ENCODE measurements at regions not wholly inside any gene's neighbourhood (a gene's known extent, or its start where the extent isn't known, plus 50 kb on each side); places are given as distances from the start of the nearest gene placed in this dataset.

DNA sequence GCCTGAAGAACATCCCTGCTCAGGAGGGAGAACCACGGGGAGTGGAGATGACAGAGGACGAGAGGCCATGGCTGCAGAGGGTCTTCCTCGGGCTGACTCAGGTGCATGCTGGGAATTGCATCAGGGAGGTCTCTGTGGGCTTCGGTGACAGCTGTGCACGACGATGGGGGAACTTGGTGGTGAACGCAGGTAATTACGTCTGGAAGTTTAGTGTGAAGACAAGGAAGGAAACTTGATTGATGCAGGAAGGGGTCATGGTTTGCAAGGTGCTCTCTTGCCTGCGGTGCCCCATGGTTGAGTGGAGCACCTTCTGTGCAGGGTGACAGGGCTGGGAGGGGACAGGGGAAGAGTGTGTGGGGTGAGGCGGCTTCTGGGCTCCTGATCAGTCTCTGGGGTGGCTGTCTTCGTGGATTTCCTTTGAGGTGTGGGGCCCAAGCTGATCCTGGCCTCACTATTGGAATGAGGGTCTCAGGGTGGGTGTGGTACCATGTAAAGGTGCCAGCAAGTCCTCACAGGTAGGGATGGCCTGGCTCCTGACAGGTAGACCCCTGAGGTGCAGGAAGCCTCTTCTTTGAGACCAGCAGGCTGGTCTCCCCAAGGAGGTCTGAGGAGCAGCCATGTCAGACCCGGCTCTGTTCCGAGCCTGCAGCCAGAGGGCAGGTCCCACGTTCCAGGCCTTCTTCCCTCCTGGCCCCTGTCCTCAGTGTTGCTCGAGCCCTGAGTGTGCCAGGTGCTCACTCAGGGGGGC, 1020.1 kb downstream of the TBC1D22A start:
- DNase-seq: no peak

DNA sequence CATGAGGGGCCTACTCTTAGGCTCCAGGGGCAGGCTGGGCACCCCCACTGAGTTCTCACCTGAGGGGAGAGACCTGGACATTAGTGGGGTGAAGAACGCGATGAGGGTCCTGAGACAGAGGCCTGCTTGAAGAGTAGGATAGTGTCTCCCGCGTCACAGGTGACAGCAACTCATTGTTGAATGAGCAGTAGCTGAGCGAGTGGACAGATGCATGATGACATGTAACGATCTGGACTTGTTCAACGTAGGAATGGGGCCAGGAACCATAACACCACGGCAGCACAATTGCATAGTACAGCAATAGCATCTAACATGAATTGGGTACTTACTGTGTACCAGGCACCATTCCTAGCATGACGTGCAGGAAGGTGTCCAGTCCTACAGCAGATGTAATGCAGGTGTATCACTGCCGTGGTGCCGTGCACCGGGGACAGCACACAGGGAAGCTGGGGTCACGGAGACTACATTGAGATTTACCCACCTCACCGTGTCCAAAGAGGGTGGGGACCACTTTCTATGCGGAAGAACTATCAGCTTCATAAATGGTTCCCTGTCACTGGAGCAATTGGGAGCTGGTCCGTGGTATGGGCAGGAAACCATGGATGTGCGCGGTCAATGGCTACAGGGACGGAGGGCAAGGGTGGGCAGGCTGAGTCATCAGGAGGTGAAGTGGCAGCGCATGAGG, 1019.1 kb downstream of the TBC1D22A start:
- no peak for DNase-seq

DNA sequence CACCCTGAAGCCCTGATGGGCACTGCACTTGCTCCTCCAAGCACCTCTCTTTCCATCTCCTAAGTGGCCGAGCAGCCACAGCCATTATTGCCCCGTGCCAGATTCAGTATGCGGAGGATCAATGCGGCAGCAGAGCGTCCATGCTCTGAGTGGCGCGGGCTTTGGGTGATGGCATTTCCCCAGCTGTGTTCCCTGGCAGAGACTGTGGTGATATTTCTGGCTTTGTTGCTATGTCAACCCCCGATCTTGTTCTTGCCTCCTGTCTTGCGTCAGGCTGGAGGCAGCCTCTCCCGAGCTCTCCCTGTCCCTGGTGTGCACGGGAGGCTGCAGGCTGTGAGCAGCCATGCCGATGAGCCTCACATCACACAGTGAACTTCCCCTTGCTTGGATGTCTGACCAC, 1018.6 kb downstream of the TBC1D22A start:
- DNase-seq: no peak

DNA sequence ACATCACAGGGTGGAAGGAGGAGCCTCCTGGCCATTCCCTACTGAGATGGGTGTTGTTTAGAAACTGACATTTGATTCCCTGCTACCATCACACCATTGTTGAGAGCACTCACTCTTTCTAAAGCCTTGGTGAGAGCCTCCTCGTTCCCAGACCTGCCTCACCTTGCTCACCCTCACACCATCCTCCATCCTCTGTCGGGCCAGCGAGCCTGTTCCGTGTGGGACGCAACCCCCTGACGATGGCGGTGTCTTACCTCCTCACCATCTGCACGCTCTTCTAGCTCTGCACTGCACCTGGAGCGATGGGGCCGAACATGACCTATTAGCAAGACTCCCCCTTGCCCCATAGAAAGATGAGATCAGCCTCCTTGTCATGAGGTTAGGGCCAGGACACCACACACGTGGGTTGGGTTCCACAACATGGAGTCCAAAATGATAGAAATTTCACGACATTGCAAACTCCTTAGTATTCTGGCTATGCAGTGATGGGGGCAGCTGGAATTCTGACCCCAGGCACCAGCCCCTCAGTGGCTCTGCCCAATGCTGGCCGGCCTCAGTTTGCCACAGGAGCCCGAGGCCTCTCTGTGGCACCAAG, 1017.9 kb downstream of the TBC1D22A start:
- DNase-seq: no peak

DNA sequence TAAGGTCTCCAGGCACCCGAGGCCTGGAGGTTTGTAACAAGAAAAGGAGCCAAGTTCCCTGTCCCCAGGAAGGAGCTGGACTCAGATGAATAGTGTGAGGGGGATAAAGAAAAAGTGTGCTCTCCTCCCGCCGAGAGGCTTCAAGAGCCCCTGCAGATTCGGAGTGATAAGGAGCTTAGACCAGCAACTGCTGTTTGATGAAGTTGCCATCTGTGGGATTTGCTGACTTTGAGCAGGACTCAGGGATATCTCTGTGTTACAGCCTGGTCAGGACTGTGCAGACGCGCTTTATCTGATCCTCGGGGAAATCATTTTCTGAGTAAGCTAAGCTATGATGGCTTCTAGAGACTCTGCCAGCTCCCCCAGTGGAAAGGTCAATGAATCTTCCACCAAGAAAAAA, 1017.0 kb downstream of the TBC1D22A start:
- DNase-seq: no peak

DNA sequence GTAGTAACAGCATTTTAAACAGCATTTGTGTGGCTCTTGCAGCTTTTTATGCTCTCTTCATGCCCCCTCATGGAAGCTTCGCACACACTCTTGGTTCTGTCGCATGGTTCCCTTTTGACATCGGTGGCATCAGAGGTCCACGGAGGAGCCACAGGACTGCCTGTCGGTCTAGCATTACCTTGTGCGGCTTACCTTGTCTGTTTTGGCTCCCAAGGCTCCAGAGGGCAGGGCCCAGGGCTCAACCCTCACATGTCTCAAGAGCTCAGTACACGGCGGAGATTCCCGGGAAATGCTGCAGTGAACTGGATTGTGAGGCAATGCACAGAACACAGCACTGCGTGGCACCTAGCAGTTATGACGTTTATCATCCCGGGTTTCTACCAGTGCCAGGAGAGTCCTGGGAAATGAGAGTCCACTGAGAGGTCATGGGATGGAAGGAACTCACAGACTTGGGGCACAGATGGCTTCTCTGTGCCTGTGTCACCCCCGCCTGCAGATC, 1015.8 kb downstream of the TBC1D22A start:
- DNase-seq: no peak

DNA sequence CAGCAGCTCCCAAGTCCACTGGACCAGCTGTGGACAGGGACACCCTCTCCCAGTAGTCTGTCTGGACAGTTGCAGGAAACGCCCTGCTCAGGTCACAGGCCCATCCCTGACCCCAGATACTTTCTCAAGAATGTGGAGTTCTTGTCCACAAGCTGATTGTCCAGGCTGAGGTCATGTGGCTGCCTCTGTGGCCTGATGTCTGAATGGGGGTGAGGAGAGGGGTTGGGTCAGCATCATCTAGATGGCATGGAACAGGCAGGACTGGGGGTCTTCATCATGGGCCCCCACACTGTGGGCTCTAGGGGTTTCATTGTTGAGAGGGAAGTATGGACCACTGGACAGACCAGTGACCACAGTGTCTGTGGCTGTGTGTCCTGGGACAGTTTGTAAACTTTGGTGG, 1015.0 kb downstream of the TBC1D22A start:
- DNase-seq: no peak

DNA sequence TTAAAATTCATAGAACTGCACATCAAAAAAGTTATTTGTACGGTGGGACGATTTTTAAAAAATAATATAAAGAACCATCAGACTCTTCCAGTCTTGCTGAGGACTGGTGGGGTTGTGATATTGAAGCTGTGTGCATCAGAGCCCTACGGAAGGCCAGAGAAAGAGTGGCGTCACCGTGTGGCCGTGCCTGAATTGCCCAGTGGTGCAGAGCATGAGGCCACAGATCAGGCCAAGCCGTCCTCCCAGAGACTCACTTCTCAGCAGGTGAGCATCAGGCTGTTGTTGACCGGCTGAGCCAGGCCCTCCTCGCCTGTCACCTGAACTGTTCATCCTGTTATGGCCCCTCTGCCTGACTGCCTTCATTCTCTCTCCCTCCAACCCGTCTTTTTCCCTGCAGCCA, 1013.9 kb downstream of the TBC1D22A start:
- no peak for DNase-seq

DNA sequence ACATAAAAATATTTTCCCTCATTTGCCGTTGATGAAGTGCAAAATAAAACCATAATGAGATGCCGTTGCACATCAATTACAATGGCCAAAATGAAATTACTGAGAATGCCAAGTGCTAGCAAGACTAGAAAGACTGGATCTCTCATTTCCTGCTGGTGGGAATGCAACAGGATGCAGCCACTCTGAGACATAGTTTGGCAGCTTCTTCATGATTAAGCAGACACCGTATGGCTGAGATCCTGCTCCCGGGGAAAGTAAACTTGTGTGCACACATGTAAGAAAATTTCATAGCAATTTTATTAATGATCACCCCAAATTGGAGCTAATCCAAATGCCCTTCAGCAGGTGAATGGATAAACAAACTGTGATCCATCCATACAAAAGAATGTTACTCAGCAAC, 1013.2 kb downstream of the TBC1D22A start:
- DNase-seq: no peak

DNA sequence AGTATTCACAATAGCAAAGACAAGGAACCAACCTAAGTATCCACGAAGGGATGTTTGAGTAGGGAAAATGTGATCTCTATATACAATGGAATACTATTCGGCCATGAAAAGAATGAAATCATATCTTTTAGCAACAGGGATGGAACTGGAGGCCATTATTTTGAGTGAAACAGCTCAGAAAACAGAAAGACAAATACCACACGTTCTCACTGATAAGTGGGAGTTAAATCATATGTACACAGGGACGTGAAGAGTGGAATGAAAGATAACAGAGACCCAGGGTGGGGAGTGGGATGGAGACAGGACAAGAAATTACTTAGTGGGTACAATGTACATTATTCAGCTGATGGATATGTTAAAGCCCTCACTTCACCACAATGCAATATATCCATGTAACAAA, 1012.7 kb downstream of the TBC1D22A start:
- no peak for DNase-seq

DNA sequence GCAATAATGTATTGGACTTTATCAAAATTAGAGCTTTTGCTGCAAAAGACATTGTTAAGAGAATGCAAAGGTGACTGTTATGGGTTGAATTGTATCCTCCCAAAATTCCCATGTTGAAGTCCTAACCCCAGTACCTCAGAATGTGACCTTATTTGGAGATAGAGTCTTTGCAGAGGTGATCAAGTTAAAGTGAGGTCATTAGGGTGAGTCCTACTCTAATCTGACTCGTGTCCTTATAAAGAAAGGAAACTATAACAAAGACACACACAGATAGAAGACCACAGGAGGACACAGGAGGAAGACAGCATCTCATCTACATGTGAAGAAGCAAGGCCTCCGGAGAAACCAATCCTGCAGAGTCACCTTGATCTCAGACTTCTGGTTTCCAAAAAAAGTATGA, 1011.2 kb downstream of the TBC1D22A start:
- no peak for DNase-seq

DNA sequence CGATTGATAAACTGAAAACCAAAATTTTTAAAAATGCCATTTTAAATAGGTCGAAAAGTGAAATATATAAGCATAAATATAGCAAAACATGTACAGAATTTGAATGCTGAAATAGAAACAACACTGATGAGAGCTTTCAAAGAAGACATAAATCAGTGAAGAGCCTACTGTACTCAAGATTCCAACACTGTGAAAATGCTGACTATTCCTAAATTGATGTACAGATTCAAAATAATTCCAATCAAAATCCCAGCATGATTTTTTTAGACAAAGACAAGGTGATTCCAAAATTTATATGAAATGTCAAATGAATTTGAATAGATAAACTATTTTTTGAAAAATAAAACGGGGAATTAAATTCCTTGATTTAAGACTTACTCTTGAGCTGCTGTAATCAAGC, 1010.4 kb downstream of the TBC1D22A start:
- DNase-seq: no peak

DNA sequence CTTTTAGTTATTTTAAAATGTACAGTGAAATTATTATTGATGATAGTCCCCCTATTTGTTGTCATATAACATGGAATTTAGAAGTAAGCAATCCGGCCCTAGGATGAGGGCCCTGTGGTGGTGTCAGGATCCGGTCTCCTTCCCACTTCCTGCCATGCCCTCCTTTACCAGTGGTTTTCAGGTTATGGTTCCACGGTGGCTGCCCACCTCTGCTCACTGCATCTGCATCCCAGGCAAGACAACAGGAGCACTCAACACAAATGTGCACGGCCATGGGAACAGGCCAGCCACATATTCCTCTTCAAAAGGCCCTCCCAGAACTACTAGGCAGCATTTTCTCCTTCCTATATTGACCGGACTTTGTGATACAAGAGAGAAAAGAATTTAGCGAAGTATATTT, 1007.2 kb downstream of the TBC1D22A start:
- no peak for DNase-seq

DNA sequence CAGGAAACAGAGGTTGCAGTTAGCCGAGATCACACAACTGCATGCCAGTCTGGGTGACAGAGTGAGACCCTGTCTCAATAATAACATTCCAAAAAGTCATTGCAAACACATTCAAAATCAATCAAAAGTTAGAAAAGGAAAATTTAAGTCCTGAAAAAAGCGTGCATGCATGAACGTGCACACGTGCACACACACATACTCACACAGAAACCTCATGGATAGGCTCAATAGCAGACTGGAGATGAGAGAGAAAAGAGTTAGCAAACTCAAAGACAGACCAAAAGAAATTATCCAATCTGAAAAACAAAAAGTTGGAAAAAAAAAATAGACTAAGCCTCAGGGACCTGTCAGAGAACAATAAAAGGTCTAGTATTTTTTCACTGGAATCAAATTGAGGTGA, 1005.6 kb downstream of the TBC1D22A start:
- DNase-seq: no peak

DNA sequence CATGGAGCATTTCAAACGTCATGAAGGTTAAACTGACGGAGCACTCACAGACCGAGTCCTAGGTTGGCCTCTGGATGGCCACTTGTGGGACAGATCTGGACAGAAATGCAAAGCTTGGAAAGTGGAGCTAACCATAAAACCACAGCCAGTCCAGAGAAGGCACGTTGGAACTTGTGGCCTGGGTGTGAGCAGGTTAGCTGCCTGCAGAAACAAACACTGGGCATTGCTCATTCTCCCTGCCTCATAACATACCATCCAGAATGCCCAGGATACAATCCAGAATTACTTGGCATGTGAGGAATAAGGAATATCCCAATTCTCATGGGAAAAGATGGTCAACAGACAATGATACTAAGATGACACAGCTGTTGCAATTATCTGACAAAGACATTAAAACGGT, 1005.0 kb downstream of the TBC1D22A start:
- DNase-seq: no peak

DNA sequence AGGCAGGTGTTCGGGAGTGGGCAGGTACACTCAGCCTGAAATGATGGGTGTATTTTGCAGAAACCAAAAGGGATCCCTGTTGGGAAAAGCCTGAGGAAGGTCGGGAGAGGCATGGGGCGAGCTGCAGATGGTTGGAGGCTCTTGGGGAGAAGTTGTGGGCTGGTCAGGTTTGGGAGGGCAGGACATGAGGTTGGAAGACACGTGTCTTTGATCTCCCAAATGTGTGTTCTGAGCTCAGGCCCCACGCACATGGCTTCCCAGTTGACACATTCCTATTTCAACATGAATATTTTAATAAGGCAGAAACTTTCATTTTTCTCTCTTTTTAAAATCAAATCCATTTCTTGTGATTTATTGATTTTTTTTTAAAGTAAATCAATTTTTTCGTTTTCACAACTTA, 1003.3 kb downstream of the TBC1D22A start:
- no peak for DNase-seq

DNA sequence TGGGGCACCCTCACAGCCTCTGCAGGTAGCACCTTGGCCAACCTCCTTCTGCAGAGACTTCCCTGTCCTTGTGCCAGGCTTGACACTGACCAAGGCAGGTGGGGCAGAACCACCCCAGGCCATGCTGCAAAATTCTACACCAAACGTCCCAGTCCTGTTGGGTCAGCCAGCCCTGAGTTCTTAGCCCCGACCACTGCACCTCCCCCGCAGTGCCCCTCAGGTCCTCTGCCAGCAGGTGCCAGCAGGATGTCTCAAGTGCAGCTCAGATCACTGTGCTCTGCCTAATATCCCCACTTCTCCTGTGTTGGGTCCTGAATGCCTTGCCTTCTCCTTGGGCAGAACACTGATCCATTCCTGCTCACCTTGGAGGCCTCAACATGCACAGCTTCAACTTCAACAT, 999.7 kb downstream of the TBC1D22A start:
- DNase-seq: no peak

DNA sequence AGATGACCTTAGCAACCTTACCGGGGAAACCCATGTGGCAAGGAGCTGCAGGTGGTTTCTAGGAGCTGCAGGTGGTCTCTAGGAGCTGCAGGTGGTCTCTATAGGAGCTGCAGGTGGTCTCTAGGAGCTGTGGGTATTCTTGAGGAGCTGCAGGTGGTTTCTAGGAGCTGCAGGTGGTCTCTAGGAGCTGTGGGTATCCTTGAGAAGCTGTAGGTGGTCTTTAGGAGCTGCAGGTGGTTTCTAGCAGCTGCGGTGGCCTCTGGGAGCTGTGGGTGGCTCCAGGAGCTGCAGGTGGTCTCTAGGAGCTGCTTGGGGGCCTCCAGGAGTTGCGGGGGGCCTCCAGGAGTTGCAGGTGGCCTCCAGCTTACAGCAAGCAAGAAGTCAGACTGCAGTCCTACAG, 997.5 kb downstream of the TBC1D22A start:
- no peak for DNase-seq

DNA sequence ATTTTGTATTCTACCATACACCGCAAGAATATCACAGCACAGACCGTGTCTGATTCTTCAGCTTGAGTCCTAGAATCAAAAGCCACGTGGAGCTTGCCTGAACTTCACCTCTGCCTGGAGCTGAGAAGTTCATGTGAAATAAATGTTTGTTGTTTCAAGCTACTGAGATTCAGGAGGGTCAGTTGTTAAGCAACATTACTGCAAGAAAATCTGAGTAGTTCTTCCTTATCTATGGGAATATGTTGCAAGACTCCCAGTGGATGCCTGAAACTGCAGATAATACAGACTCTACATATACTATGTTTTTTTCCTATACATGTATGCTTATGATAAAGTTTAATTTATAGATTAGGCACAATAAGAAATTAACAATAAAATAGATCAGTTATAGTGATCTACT, 995.3 kb downstream of the TBC1D22A start:
- no peak for DNase-seq

DNA sequence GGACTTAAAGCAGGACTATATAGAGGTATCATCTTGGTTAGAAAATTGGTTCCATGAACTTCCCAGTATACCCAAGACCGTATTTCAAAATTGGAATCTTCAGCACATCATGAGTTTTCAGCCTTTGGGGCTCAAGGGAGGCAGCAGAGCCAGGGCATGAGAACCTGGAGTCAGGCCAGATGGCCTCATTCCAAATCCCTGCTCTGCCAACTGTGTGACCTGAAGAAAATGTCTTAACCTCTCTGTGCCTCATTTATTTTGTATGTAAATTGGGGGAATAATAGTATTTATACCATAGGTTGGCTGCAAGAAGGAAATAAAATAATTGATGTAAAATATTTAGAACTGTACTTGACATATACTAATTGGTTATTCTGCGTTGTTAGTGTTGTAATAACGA, 987.6 kb downstream of the TBC1D22A start:
- no peak for DNase-seq

DNA sequence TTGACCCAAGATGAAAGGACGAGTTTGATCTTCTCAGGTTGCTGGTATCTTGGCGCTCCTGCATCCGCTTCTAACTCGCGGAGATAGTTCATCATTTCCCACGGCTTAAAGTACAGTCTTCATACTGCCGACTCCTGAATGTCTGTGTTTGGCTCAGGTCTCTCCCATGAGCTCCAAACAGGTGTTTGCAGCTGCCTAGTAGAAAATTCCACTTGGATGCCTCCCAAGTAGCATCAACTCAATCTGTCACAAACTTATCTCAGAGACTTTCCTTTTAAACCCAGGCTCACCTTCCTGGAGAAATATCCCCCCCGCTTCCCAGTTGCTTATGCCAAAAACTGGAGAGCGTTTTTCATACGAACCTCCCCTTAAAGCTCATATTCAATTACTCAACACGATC, 986.5 kb downstream of the TBC1D22A start:
- no peak for DNase-seq

DNA sequence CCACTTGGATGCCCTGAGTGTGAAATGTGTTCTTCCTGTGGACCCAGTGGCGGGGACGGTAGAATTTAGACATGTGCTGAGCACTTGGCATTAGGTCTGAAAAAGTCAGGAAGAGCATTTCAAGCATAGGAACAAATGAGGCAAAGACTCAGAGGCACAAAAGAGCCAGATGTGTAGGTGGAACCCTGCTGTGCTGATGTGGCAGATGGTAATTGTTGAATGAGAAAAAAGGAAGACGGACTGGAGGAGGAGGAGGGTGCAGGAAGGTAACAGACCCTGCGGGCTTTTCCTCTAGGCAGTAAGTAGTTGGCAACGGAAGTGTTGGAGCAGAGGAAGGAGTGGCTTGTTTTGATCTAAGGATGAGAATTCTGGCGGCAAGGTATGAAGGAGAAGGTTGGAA, 985.8 kb downstream of the TBC1D22A start:
- DNase-seq: no peak

DNA sequence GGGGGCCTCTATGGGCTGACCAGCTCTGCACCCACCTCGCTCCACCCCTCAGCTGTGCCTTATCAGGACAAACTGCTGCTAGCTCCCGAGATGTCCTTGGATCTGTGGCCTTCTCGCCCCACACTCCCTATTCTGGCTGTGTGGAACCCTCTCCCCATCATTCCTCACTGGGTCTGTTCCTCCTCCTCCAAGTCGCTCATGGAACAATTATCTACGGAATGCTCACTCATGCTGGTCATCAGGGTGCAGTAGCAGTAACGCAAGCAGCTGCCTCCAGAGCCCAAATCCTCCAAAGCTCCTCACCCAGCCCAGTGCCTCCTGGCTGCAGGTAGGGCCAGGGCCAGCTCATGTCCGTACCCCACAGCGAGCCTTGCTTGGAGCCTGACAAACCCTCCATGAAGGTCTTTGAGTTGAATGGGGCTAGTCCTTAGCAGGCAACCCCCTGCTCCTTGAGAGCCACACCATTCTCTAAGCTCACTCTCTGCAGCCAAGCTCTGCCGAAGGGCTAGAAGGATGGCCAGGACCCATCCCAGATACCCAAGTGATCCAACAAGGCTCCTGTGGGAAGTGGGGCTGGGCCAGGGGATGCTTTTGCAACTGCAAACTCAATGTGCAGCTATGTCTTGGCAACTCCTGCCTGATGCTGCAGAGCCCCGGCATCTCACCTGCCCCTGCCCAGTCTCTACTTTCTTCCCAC, 977.8 kb downstream of the TBC1D22A start:
- no peak for DNase-seq

Data from activated naive CD4-positive, alpha-beta T cell treated with anti-CD3 and anti-CD28 coated beads, Interleukin-2, amount 50 U/mL, for 16 hours (primary cell).